GM13977 (cell line): ENCODE measurements at regions not wholly inside any gene's neighbourhood (a gene's known extent, or its start where the extent isn't known, plus 50 kb on each side); places are given as distances from the start of the nearest gene placed in this dataset.
"Not testable (repeated sequence)": the region's sequence is repeated elsewhere in the genome, so short reads cannot be mapped to it uniquely, and the experiment has no call there.

Experiments
- DNase-seq: peaks from one replicate; pipeline ENCODE4 v3.0.0; 2012; ENCODE audit warnings: low spot score
- in situ Hi-C: fragments of 300-500 bp; cut with MboI; formaldehyde crosslinking; loops from one replicate; pipeline ENCODE4 v1.12.0; 2022; ENCODE audit warnings: low sequenced_read_pairs, low pct_unique_long_range_greater_than_20kb, mixed read lengths, inconsistent platforms; ENCODE audit not compliant: unreplicated experiment
- TF ChIP-seq, protein P1 (sequence below): IDR thresholded peaks from 2 replicates; pipeline ENCODE4 v1.5.1; 2012; ENCODE audit warnings: mild to moderate bottlenecking, control low read depth; ENCODE audit not compliant: insufficient read depth; ENCODE audit errors: extremely low read depth, missing control alignments

DNA sequence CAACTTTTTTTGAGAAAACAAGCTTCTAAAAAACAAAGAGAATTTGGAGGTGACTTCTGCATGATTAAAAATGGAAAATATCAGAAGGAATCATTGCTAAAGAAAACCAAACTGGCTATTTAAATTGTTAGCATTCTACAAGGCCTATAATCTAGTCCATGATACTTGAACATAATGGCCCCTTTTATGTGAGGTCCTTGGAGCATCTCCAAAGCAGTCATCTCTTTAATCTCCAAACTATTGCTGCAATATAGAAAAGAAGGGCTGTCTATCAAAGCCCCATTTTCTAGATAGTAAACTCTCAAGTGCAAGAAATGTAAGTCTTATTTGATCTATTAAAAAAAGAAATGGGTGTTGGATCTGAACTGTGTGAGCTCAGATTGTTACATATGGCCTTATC, 615.1 kb downstream of the CENPC start:
- no peak for DNase-seq
- TF ChIP-seq, protein P1, sequence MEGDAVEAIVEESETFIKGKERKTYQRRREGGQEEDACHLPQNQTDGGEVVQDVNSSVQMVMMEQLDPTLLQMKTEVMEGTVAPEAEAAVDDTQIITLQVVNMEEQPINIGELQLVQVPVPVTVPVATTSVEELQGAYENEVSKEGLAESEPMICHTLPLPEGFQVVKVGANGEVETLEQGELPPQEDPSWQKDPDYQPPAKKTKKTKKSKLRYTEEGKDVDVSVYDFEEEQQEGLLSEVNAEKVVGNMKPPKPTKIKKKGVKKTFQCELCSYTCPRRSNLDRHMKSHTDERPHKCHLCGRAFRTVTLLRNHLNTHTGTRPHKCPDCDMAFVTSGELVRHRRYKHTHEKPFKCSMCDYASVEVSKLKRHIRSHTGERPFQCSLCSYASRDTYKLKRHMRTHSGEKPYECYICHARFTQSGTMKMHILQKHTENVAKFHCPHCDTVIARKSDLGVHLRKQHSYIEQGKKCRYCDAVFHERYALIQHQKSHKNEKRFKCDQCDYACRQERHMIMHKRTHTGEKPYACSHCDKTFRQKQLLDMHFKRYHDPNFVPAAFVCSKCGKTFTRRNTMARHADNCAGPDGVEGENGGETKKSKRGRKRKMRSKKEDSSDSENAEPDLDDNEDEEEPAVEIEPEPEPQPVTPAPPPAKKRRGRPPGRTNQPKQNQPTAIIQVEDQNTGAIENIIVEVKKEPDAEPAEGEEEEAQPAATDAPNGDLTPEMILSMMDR = no peak
- in situ Hi-C loops = no loop called here

GRCh38 chr4:66929748-66930147, 615.6 kb downstream of the CENPC start:
- TF ChIP-seq, protein P1 = no peak
- in situ Hi-C loops = no loop called here
- no peak for DNase-seq

- DNase-seq, in situ Hi-C loops: not testable (repeated sequence)
Measured at GRCh38 chr4:66928881-66929280, 616.4 kb downstream of the CENPC start.

DNA sequence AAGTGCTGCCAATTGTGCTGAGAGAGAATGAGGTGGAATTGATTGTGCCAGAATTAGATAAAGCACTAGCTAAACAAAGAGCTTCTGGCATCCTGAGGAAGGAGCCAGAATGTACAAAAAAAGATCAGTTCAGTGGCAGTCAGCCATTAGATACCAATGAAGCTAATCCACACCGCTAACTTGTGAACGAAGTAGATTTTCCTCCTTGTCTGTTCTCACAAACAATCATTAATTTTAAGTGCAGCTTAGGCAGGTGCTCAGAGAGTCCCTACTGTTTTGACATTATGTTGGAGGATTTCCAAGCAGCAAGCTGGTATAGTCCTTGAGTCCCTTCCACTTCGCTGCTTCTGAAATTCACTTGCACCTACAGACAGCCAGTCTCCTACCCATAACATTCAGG, 617.4 kb downstream of the CENPC start:
- DNase-seq = no peak
- in situ Hi-C loops = no loop called here
- TF ChIP-seq, protein P1 = no peak

GRCh38 chr4:66926687-66927086, 618.6 kb downstream of the CENPC start:
- TF ChIP-seq, protein P1 = no peak
- in situ Hi-C loops = no loop called here
- no peak for DNase-seq

DNA sequence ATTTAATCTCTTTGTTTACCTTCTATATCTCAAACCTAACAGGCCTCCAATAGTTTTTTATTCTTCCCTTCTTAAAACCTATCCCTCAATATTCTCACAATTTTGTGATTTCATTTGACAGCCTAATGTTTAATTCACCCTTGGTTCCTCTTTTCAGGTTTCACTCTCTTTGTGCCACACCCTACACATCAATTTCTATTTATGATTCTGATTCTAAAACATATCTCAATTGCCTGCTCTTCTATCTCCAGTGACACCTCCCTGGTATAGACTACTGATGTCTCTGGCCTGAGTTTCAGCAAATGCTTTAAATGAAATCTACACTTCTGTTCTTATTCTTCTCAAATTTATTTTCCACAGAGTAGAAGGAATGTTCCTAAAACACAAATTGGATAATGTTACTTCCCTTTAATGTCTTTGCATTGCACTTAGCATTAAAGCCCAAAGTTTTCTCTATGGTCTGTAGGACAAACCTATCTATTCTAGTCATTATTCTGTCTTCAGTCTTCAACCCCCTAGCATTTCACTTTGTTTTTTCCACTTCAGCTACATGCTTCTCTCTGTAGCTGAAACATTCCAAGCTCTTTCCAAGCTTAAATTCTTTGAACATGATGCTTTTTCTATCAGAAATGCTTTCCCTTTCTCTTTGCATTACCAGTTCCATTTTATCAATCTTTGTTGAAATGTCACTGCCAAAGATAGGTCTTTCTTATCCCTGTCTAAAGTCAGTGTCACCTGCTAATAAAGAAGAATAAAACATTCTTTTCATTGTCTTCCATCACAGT, 622.0 kb downstream of the CENPC start:
- no peak for DNase-seq
- TF ChIP-seq, protein P1 = no peak
- in situ Hi-C loops = no loop called here

GRCh38 chr4:66921433-66921832, 623.9 kb downstream of the CENPC start:
- in situ Hi-C loops = no loop called here
- TF ChIP-seq, protein P1 = no peak
- DNase-seq = no peak
